ENCODE measurements at regions not wholly inside any gene's neighbourhood (a gene's known extent, or its start where the extent isn't known, plus 50 kb on each side); places are given as distances from the start of the nearest gene placed in this dataset.

- TF ChIP-seq CTCF (IDR thresholded peaks at IDR 0.05 in 2 of 3, conservative IDR thresholded peaks at IDR 0.05 in 1 of 3; ENCODE audit: borderline replicate concordance in 1 of 3, insufficient read depth in 1 of 3, low read depth in 2 of 3, low read length in 2 of 3): no peak
- TF ChIP-seq POLR2A (IDR thresholded peaks at IDR 0.05; ENCODE audit: borderline replicate concordance, extremely low read depth, insufficient read depth, insufficient read length): no peak
- no peak for TF ChIP-seq POLR2AphosphoS5 (IDR thresholded peaks at IDR 0.05; ENCODE audit: low read depth, low read length)
Measured at GRCh38 chr9:89864731-89865130, 259.9 kb downstream of the GADD45G start.
